ENCODE measurements at regions not wholly inside any gene's neighbourhood (a gene's known extent, or its start where the extent isn't known, plus 50 kb on each side); places are given as distances from the start of the nearest gene placed in this dataset.

- TF ChIP-seq KLF5 (IDR thresholded peaks at IDR 0.05; ENCODE audit: partially characterized antibody) = no peak
- no peak for TF ChIP-seq BCLAF1 (IDR thresholded peaks at IDR 0.05)
- TF ChIP-seq, protein P1, sequence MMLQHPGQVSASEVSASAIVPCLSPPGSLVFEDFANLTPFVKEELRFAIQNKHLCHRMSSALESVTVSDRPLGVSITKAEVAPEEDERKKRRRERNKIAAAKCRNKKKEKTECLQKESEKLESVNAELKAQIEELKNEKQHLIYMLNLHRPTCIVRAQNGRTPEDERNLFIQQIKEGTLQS (IDR thresholded peaks at IDR 0.05; ENCODE audit: borderline replicate concordance, extremely low read depth, low read depth, low read length) = no peak
- TF ChIP-seq RAD51 (IDR thresholded peaks at IDR 0.05) = no peak
- TF ChIP-seq, protein P2, sequence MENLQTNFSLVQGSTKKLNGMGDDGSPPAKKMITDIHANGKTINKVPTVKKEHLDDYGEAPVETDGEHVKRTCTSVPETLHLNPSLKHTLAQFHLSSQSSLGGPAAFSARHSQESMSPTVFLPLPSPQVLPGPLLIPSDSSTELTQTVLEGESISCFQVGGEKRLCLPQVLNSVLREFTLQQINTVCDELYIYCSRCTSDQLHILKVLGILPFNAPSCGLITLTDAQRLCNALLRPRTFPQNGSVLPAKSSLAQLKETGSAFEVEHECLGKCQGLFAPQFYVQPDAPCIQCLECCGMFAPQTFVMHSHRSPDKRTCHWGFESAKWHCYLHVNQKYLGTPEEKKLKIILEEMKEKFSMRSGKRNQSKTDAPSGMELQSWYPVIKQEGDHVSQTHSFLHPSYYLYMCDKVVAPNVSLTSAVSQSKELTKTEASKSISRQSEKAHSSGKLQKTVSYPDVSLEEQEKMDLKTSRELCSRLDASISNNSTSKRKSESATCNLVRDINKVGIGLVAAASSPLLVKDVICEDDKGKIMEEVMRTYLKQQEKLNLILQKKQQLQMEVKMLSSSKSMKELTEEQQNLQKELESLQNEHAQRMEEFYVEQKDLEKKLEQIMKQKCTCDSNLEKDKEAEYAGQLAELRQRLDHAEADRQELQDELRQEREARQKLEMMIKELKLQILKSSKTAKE (IDR thresholded peaks at IDR 0.05; ENCODE audit: low read depth, poor library complexity, severe bottlenecking) = no peak
- TF ChIP-seq, protein P3, sequence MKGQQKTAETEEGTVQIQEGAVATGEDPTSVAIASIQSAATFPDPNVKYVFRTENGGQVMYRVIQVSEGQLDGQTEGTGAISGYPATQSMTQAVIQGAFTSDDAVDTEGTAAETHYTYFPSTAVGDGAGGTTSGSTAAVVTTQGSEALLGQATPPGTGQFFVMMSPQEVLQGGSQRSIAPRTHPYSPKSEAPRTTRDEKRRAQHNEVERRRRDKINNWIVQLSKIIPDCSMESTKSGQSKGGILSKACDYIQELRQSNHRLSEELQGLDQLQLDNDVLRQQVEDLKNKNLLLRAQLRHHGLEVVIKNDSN (IDR thresholded peaks at IDR 0.05; ENCODE audit: borderline replicate concordance, extremely low read length, insufficient read depth, low read depth, low read length) = no peak
- no peak for TF ChIP-seq SUPT20H (IDR thresholded peaks at IDR 0.05; ENCODE audit: borderline replicate concordance, control insufficient read depth, low read depth, low read length)
- no peak for TF ChIP-seq SPI1 (IDR thresholded peaks at IDR 0.05; ENCODE audit: borderline replicate concordance, insufficient read depth, low read depth, low read length)
- TF ChIP-seq CREB1 (IDR thresholded peaks at IDR 0.05; ENCODE audit: low read depth) = no peak
- TF ChIP-seq, protein P4, sequence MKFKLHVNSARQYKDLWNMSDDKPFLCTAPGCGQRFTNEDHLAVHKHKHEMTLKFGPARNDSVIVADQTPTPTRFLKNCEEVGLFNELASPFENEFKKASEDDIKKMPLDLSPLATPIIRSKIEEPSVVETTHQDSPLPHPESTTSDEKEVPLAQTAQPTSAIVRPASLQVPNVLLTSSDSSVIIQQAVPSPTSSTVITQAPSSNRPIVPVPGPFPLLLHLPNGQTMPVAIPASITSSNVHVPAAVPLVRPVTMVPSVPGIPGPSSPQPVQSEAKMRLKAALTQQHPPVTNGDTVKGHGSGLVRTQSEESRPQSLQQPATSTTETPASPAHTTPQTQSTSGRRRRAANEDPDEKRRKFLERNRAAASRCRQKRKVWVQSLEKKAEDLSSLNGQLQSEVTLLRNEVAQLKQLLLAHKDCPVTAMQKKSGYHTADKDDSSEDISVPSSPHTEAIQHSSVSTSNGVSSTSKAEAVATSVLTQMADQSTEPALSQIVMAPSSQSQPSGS (IDR thresholded peaks at IDR 0.05; ENCODE audit: low read length) = no peak
Observed at GRCh38 chr5:3175416-3175815, 420.2 kb upstream of the IRX1 start (continued).
